ENCODE measurements at regions not wholly inside any gene's neighbourhood (a gene's known extent, or its start where the extent isn't known, plus 50 kb on each side); places are given as distances from the start of the nearest gene placed in this dataset.

GRCh38 chr1:47578721-47579419 is 141.0 kb downstream of the FOXD2 start:
- Histone ChIP-seq H2BK120ac (ENCODE audit: low read depth, low read length, poor library complexity, severe bottlenecking) (no peak overlapping the region), H3K4me1 (ENCODE audit: insufficient read depth, low read length) (peaks cover 12% of the 10 kb centered on the region; the same call in 1 of the 2 replicates), H2BK15ac (ENCODE audit: low read depth, low read length) (no peak overlapping the region), H3K56ac (ENCODE audit: insufficient read length, low read depth, low read length) (no peak overlapping the region), H4K8ac (replicated peaks; ENCODE audit: insufficient read length, low read depth, low read length) (no peak overlapping the region), H3K79me1 (ENCODE audit: insufficient read depth, low read depth, low read length, poor library complexity, severe bottlenecking) (no peaks in the 10 kb centered on the region), H3T11ph (ENCODE audit: low read length) (no peak overlapping the region), H2AK5ac (ENCODE audit: insufficient read length, low read length) (no peak overlapping the region), H3K27me3 (ENCODE audit: insufficient read depth, low read length) (no peaks in the 10 kb centered on the region; the same call in 1 of the 2 replicates), H2BK12ac (ENCODE audit: insufficient read length, low read depth, low read length) (no peak overlapping the region), H3K23ac (ENCODE audit: insufficient read length, low read depth, low read length) (no peak overlapping the region), H3K27ac (ENCODE audit: insufficient read length, low read depth, low read length) (no peak overlapping the region), H3K9me3 (ENCODE audit: control insufficient read depth, low read depth, low read length) (no peaks in the 10 kb centered on the region), H3K14ac (ENCODE audit: insufficient read depth, low read length) (no peak overlapping the region), H3K4me2 (ENCODE audit: insufficient read depth, insufficient read length, low read length) (no peak overlapping the region), H4K20me1 (ENCODE audit: control insufficient read depth, insufficient read depth, insufficient read length) (no peaks in the 10 kb centered on the region), H3K9ac (ENCODE audit: extremely low read depth, insufficient read length, low read length) (no peak overlapping the region), H3K18ac (ENCODE audit: insufficient read length, low read depth, low read length) (no peak overlapping the region), H3K79me2 (ENCODE audit: insufficient read depth, low read length) (no peaks in the 10 kb centered on the region), H3K4ac (ENCODE audit: low read depth, low read length) (no peak overlapping the region), H4K91ac (ENCODE audit: insufficient read length, low read depth, low read length) (no peak overlapping the region), H2AFZ (ENCODE audit: low read length) (no peak overlapping the region), H2BK5ac (ENCODE audit: insufficient read length, low read length) (no peak overlapping the region), H4K5ac (ENCODE audit: insufficient read length, low read depth, low read length) (no peak overlapping the region), H2BK20ac (ENCODE audit: low read depth, low read length, poor library complexity, severe bottlenecking) (no peak overlapping the region), H3K23me2 (ENCODE audit: insufficient read length, low read depth, low read length, poor library complexity, severe bottlenecking) (no peaks in the 10 kb centered on the region)
- Mint-ChIP-seq H3K27me3 (ENCODE audit: low read depth) (peaks cover 10% of the 10 kb centered on the region), H3K27ac (peak overlapping the region in 1 of 3 experiments; percentile 78; a peak in 1 of 7 replicates), H3K36me3 (ENCODE audit: insufficient read depth in 1 of 3, low read depth in 3 of 3) (no peaks in the 10 kb centered on the region), H3K9me3 (no peaks in the 10 kb centered on the region), H3K4me3 (no peak overlapping the region), H3K4me1 (peaks cover 37 to 38% of the 10 kb centered on the region in 2 experiments)
- no peak for TF ChIP-seq CTCF (conservative IDR thresholded peaks at IDR 0.05)
- WGBS (ENCODE audit: extremely low coverage, insufficient read length, low lambda C conversion rate), result no CpG with 5 or more reads among the region's 10 CpGs
- DNase-seq, result no peak

Measured in H9 (cell line).